ENCODE measurements at regions not wholly inside any gene's neighbourhood (a gene's known extent, or its start where the extent isn't known, plus 50 kb on each side); places are given as distances from the start of the nearest gene placed in this dataset.

DNA sequence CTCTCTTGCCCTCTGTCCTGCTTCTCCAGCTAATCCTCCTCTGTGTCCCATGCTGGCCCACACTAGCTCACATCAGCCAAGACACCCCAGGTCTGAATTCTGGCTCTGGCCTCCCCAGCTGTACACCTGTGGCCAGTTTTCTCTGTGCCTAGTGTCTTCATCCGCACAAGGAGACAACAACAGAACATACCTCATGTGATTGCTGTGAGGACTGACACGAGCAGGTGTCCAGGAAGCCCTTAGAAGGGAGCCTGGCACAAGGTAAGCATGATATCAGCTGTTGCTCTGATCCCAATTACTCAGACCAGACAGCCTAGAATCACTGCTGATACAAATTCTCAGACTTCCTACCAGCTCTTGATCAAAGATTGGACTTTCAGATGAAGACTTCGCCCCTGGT lies 71.2 kb upstream of the GJB5 start:
- ChIA-PET CTCF (ENCODE audit: unreplicated experiment) (no interaction called here), POLR2A (no interaction called here)
- Histone ChIP-seq H3K4me2 (ENCODE audit: low read length) (no peak overlapping the region), H3K79me2 (ENCODE audit: insufficient read depth, low read depth, low read length) (no peaks in the 10 kb centered on the region), H3K4me3 (ENCODE audit: low read depth, low read length, poor library complexity, severe bottlenecking) (no peak overlapping the region), H3K27ac (ENCODE audit: low read depth, low read length, poor library complexity, severe bottlenecking) (no peak overlapping the region), H4K20me1 (ENCODE audit: insufficient read depth, low read length) (no peaks in the 10 kb centered on the region), H2AFZ (ENCODE audit: low read length) (no peak overlapping the region), H3K9me2 (ENCODE audit: insufficient read depth, low read length) (no peaks in the 10 kb centered on the region), H3K9me3 (ENCODE audit: low read length) (no peaks in the 10 kb centered on the region), H3K4me1 (ENCODE audit: insufficient read depth, low read length, poor library complexity, severe bottlenecking) (no peaks in the 10 kb centered on the region), H3K36me3 (ENCODE audit: insufficient read depth, low read length) (no peaks in the 10 kb centered on the region)
- DNase-seq (ENCODE audit: low spot score) = no peak
- BruUV-seq (replicated peaks) = no TSS peak
- intact Hi-C loops (cut with micrococcal nuclease; ENCODE audit: unreplicated experiment) = no loop called here
- TF ChIP-seq CTCF (conservative IDR thresholded peaks at IDR 0.05; ENCODE audit: low read length) (no peak), EZH2phosphoT487 (IDR thresholded peaks at IDR 0.05; ENCODE audit: borderline replicate concordance, low read depth, low read length) (no peak)

GRCh38 chr1:34684266-34684665 lies 70.6 kb upstream of the GJB5 start:
- no peak for TF ChIP-seq CTCF (conservative IDR thresholded peaks at IDR 0.05; ENCODE audit: low read length)
- TF ChIP-seq EZH2phosphoT487 (IDR thresholded peaks at IDR 0.05; ENCODE audit: borderline replicate concordance, low read depth, low read length) = no peak
- Histone ChIP-seq H3K9me2 (ENCODE audit: insufficient read depth, low read length) (no peaks in the 10 kb centered on the region), H3K4me2 (ENCODE audit: low read length) (no peak overlapping the region), H3K4me1 (ENCODE audit: insufficient read depth, low read length, poor library complexity, severe bottlenecking) (no peaks in the 10 kb centered on the region), H2AFZ (ENCODE audit: low read length) (no peak overlapping the region), H3K9me3 (ENCODE audit: low read length) (no peaks in the 10 kb centered on the region), H3K79me2 (ENCODE audit: insufficient read depth, low read depth, low read length) (no peaks in the 10 kb centered on the region), H4K20me1 (ENCODE audit: insufficient read depth, low read length) (no peaks in the 10 kb centered on the region), H3K36me3 (ENCODE audit: insufficient read depth, low read length) (no peaks in the 10 kb centered on the region), H3K27ac (ENCODE audit: low read depth, low read length, poor library complexity, severe bottlenecking) (no peak overlapping the region), H3K4me3 (ENCODE audit: low read depth, low read length, poor library complexity, severe bottlenecking) (no peak overlapping the region)
- intact Hi-C loops (cut with micrococcal nuclease; ENCODE audit: unreplicated experiment) = no loop called here
- DNase-seq (ENCODE audit: low spot score) = no peak
- ChIA-PET POLR2A (no interaction called here), CTCF (ENCODE audit: unreplicated experiment) (no interaction called here)
- no TSS peak for BruUV-seq (replicated peaks)

DNA sequence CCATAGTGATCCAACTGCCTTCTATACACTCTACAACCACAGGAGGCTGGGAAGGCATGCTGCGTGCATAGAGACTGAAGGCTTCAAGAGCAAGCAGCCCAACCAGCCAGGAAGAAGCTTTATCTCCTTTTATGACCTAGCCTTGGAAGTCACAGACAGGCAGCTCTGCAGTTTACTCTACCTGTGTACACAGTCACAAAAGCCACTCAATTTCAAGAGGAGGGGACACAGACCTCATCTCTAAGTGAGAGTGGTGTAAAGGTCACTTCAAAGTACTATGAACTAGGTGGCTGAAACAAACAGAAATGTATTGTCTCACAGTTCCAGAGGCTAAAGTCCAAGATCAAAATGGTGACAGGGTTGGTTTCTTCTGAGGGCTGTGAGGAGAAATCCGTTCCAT lies 69.6 kb upstream of the GJB5 start:
- no peak overlapping the region for H2AFZ ChIP-seq (ENCODE audit: low read length)
- no peak overlapping the region for H3K27ac ChIP-seq (ENCODE audit: low read depth, low read length, poor library complexity, severe bottlenecking)
- intact Hi-C loops (cut with micrococcal nuclease; ENCODE audit: unreplicated experiment) = no loop called here
- no peak for DNase-seq (ENCODE audit: low spot score)
- no TSS peak for BruUV-seq (replicated peaks)
- H3K79me2 ChIP-seq (ENCODE audit: insufficient read depth, low read depth, low read length) = no peaks in the 10 kb centered on the region
- no peak overlapping the region for H3K4me3 ChIP-seq (ENCODE audit: low read depth, low read length, poor library complexity, severe bottlenecking)
- H3K9me3 ChIP-seq (ENCODE audit: low read length) = no peaks in the 10 kb centered on the region
- ChIA-PET CTCF (ENCODE audit: unreplicated experiment) (no interaction called here), POLR2A (no interaction called here)
- no peaks in the 10 kb centered on the region for H3K36me3 ChIP-seq (ENCODE audit: insufficient read depth, low read length)
- no peak for TF ChIP-seq CTCF (conservative IDR thresholded peaks at IDR 0.05; ENCODE audit: low read length)
- TF ChIP-seq EZH2phosphoT487 (IDR thresholded peaks at IDR 0.05; ENCODE audit: borderline replicate concordance, low read depth, low read length) = no peak
- no peaks in the 10 kb centered on the region for H3K4me1 ChIP-seq (ENCODE audit: insufficient read depth, low read length, poor library complexity, severe bottlenecking)
- no peaks in the 10 kb centered on the region for H4K20me1 ChIP-seq (ENCODE audit: insufficient read depth, low read length)
- H3K9me2 ChIP-seq (ENCODE audit: insufficient read depth, low read length) = no peaks in the 10 kb centered on the region
- H3K4me2 ChIP-seq (ENCODE audit: low read length) = no peak overlapping the region

Data from OCI-LY7 (cell line).